Daoy (cell line): ENCODE measurements at regions not wholly inside any gene's neighbourhood (a gene's known extent, or its start where the extent isn't known, plus 50 kb on each side); places are given as distances from the start of the nearest gene placed in this dataset.
"Not testable (repeated sequence)": the region's sequence is repeated elsewhere in the genome, so short reads cannot be mapped to it uniquely, and the experiment has no call there.

ENCODE experiments used
- DNase-seq: peaks from one replicate; pipeline ENCODE4 v3.0.0-alpha.2; 2015; ENCODE audit warnings: low read depth

- DNase-seq: no peak
Measured at GRCh38 chr19:56894626-56895025, 54.1 kb upstream of the PEG3 start.

- DNase-seq: no peak
Measured at GRCh38 chr19:56896095-56896494, 55.6 kb upstream of the PEG3 start.

- no peak for DNase-seq
Measured at GRCh38 chr19:56899943-56900342, 59.4 kb upstream of the PEG3 start.

- DNase-seq: peak; percentile 77
Measured at GRCh38 chr19:56900573-56901097, 60.1 kb upstream of the PEG3 start.

- DNase-seq: no peak
Measured at GRCh38 chr19:56905631-56906150, 65.2 kb upstream of the PEG3 start.

GRCh38 chr19:56912401-56913112, 72.0 kb upstream of the PEG3 start:
- no peak for DNase-seq

- DNase-seq: not testable (repeated sequence)
Measured at GRCh38 chr19:56913113-56913455, 72.6 kb upstream of the PEG3 start.

GRCh38 chr19:56916528-56916927, 76.0 kb upstream of the PEG3 start:
- no peak for DNase-seq

- no peak for DNase-seq
Measured at GRCh38 chr19:56917529-56917928, 77.0 kb upstream of the PEG3 start.

GRCh38 chr19:56917998-56918397, 77.5 kb upstream of the PEG3 start:
- peak; percentile 42 for DNase-seq

GRCh38 chr19:56918682-56919307, 78.3 kb upstream of the PEG3 start:
- no peak for DNase-seq

- no peak for DNase-seq
Measured at GRCh38 chr19:56919308-56919995, 78.9 kb upstream of the PEG3 start.

- peak; percentile 75 for DNase-seq
Measured at GRCh38 chr19:56926094-56926493, 85.6 kb upstream of the PEG3 start.

- no peak for DNase-seq
Measured at GRCh38 chr19:56927294-56927693, 86.8 kb upstream of the PEG3 start.

GRCh38 chr19:56927791-56928207, 87.3 kb upstream of the PEG3 start:
- peak; percentile 89 for DNase-seq

- no peak for DNase-seq
Measured at GRCh38 chr19:56930647-56931535, 90.4 kb upstream of the PEG3 start.

- DNase-seq: no peak
Measured at GRCh38 chr19:56933014-56933705, 92.6 kb upstream of the PEG3 start.

- no peak for DNase-seq
Measured at GRCh38 chr19:56934438-56935090, 94.0 kb upstream of the PEG3 start.

GRCh38 chr19:56939951-56940350, 99.4 kb upstream of the PEG3 start:
- DNase-seq: no peak

- DNase-seq: no peak
Measured at GRCh38 chr19:56942756-56943155, 102.2 kb upstream of the PEG3 start.
